Lung (tissue), 11 donors: ENCODE measurements at regions not wholly inside any gene's neighbourhood (a gene's known extent, or its start where the extent isn't known, plus 50 kb on each side); places are given as distances from the start of the nearest gene placed in this dataset.

Experiments used
- ATAC-seq: fragments of 200-7000 bp; cut with Tn5 transposase; one replicate; pipeline ENCODE4 v1.9.1; 2020; ENCODE audit warnings: moderate number of reproducible peaks; ENCODE audit not compliant: insufficient read depth, low FRiP score
- DNase-seq, 3 donors: peaks; one replicate each; pipeline ENCODE4 v3.0.0-alpha.2; 2013 to 2017
- H3K27ac ChIP-seq, 2 donors: one replicate each; pipeline ENCODE4 v1.5.1; 2013; ENCODE audit warnings: mild to moderate bottlenecking in 2 of 2, moderate library complexity in 2 of 2, control low read depth in 1 of 2, inconsistent platforms in 1 of 2, low read depth in 1 of 2, low read length in 1 of 2
- H3K27me3 ChIP-seq, 3 donors: one replicate each; pipeline ENCODE4 v1.5.1; 2013; ENCODE audit warnings: low read length in 2 of 3; ENCODE audit not compliant: control insufficient read depth in 3 of 3, insufficient read depth in 3 of 3
- H3K36me3 ChIP-seq, 4 donors: one replicate each; pipeline ENCODE4 v1.5.1; 2013; ENCODE audit warnings: low read length in 4 of 4, mild to moderate bottlenecking in 1 of 4, moderate library complexity in 1 of 4; ENCODE audit not compliant: control insufficient read depth in 4 of 4, insufficient read depth in 4 of 4
- H3K4me1 ChIP-seq, 5 donors: one replicate each; pipeline ENCODE4 v1.5.1; 2013; ENCODE audit warnings: low read length in 5 of 5, mild to moderate bottlenecking in 2 of 5, moderate library complexity in 1 of 5; ENCODE audit not compliant: control insufficient read depth in 5 of 5, insufficient read depth in 5 of 5
- H3K4me3 ChIP-seq: one replicate; pipeline ENCODE4 v1.5.1; 2013; ENCODE audit warnings: mild to moderate bottlenecking, control low read depth, moderate library complexity
- H3K9ac ChIP-seq, 2 donors: one replicate each; pipeline ENCODE4 v1.5.1; 2013; ENCODE audit warnings: low read length in 2 of 2, control low read depth in 1 of 2; ENCODE audit not compliant: insufficient read depth in 1 of 2
- H3K9me3 ChIP-seq, 4 donors: one replicate each; pipeline ENCODE4 v1.5.1; 2013; ENCODE audit warnings: low read length in 3 of 4, mild to moderate bottlenecking in 1 of 4, moderate library complexity in 1 of 4; ENCODE audit not compliant: control insufficient read depth in 4 of 4, insufficient read depth in 3 of 4
- CTCF ChIP-seq: IDR thresholded peaks from 2 replicates; pipeline ENCODE4 v1.5.1; 2012; ENCODE audit warnings: mild to moderate bottlenecking; ENCODE audit errors: control extremely low read depth, extremely low read depth
- WGBS, 2 donors: extraction: QIAGEN DNeasy Blood & Tissue Kit; methylation state at CpG; one replicate each; pipeline ENCODE4 v1.1.7; 2013; 5-methylcytosine and 5-hydroxymethylcytosine counted together
- donor health status: control.
- donor health status: control.
- donor health status: Bipolar disorder and iron deficiency.
- donor health status: healthy.
- donor health status: DM: yes; HTN: yes; CAD: no.

GRCh38 chr10:71005337-71006305 is 117.3 kb upstream of the PCBD1 start:
- Histone ChIP-seq H3K27ac (no peak overlapping the region), H3K9ac (no peak overlapping the region), H3K9me3 (no peaks in the 10 kb centered on the region), H3K27me3 (peaks cover 0 to 2% (median 0%) of the 10 kb centered on the region in 3 donors), H3K4me1 (no peaks in the 10 kb centered on the region), H3K4me3 (no peak overlapping the region), H3K36me3 (no peaks in the 10 kb centered on the region)
- DNase-seq (no peak), ATAC-seq (no peak)
- TF ChIP-seq CTCF = no peak
- 73 to 79% methylated on average over 23 of the region's 23 CpGs for WGBS, 2 donors

GRCh38 chr10:71006506-71006905 is 118.1 kb upstream of the PCBD1 start:
- no peak overlapping the region for H3K4me3 ChIP-seq
- 73 to 86% methylated on average over 4 of the region's 4 CpGs for WGBS, 2 donors
- no peak overlapping the region for H3K9ac ChIP-seq
- ATAC-seq = no peak
- no peak overlapping the region for H3K27ac ChIP-seq
- peaks cover 0 to 2% (median 0%) of the 10 kb centered on the region in 3 donors for H3K27me3 ChIP-seq
- no peak for TF ChIP-seq CTCF
- DNase-seq = no peak
- H3K36me3 ChIP-seq = no peaks in the 10 kb centered on the region
- H3K9me3 ChIP-seq = no peaks in the 10 kb centered on the region
- H3K4me1 ChIP-seq = no peaks in the 10 kb centered on the region

GRCh38 chr10:71007516-71007915 is 119.2 kb upstream of the PCBD1 start:
- Histone ChIP-seq H3K9me3 (peaks cover 0 to 2% (median 0%) of the 10 kb centered on the region in 4 donors), H3K4me1 (no peaks in the 10 kb centered on the region), H3K4me3 (no peak overlapping the region), H3K9ac (no peak overlapping the region), H3K36me3 (no peaks in the 10 kb centered on the region), H3K27me3 (peaks cover 0 to 2% (median 0%) of the 10 kb centered on the region in 3 donors), H3K27ac (no peak overlapping the region)
- TF ChIP-seq CTCF = no peak
- DNase-seq (no peak), ATAC-seq (no peak)
- 89 to 92% methylated on average over 4 of the region's 4 CpGs for WGBS, 2 donors
